ENCODE measurements at regions not wholly inside any gene's neighbourhood (a gene's known extent, or its start where the extent isn't known, plus 50 kb on each side); places are given as distances from the start of the nearest gene placed in this dataset.
"Not testable (repeated sequence)": the region's sequence is repeated elsewhere in the genome, so short reads cannot be mapped to it uniquely, and the experiment has no call there.

DNA sequence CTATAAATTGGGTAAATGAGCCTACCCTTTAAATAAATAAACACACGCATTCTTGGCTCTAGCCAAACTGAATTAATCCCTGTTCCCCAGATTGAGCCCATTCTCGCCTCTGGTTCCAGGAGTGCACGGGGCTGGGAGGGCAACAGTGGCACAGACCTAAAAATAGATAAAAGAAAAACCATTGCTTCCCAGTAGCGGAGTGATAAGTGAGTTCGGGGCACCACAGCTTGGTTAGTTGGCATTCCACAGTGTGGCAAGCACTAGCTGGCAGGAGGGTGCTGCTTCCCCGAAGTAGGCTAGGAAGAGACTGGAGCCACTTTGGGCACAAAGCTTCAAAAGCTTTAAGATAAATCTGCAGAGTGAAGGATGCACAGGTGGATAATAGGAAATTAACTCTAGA is 322.2 kb upstream of the SGCD start:
- DNase-seq, result no peak

DNA sequence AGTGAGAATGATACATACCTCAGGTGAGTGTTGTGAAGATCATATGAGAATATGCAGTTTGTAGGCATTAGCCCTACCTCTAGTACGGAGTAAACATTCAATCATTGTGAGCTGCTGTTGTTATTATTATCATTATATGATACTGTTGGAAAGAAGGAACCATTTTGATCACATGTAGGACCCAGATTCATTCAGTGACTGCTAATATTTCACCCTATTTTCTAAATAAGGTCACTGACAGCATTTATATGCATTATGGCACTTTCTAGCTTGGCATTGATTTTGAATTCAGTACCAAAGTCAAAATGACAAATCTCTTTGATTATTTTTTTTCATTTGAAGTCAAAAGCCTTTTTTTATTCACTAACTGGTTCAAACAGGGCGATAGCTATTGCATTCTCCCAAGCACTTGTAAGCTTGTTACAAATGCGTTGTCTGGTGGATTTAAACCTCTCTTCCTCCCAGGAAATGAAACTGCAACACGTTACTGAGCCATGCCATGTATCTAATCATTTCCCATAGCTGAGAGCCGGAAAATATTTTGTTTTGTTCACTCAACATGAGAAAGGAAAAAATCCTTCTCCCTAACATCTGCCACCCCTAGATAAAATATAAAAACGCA is 320.8 kb upstream of the SGCD start:
- no peak for DNase-seq

DNA sequence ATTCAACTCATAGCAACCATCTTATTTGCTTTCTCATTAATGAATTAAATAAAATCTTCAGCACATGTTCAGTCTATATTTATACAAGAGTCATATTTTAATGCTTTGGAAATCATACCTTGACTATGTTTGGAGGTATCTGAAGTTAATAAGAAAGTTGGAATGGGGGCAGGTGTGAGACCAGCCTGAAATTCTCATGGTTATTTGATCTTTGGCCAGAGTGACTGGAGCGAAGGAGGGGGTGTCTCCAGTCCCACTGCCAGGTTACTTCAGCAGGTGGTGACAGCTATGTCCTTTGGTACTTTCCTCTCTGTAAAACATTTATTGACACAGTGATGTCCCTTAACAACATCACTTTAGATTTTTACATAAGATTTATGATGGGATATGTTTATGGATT is 318.1 kb upstream of the SGCD start:
- no peak for DNase-seq

DNA sequence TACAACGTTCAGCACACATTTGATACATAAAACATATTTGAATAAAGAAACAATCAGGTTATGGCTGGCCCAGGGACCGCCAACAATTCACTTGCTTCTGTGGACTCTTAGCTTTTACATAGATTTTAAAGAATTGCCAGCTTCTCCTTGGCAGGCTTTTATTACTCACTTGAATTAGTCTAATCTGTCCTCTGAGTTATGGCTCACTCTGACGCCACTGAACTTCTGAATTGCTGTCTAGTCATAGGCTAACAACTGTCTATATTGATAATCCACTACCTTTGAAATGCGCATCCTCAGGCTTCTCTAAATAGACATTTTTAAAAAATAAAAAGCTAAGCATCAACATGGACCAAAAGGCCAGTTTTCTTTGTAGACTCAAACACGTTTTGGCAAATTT is 317.4 kb upstream of the SGCD start:
- no peak for DNase-seq

DNA sequence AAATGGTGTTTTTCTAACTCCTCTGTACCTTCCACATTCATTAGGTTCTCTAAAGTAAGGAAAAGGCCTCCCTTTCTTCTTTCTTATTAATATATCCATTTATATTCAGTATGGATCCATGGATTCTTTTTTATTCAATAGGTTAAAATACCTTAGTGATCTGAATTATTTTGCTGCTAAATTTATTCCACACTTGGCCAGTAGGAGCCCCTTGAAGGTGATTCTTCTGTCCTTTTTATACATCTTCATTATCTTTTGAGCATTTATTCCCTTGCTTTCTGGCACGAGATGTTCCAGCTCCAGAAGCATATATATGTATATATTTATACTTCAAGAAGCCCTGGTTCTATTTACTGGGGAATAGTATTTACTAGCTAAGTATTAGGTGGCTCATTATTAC is 311.8 kb upstream of the SGCD start:
- DNase-seq, result no peak

DNA sequence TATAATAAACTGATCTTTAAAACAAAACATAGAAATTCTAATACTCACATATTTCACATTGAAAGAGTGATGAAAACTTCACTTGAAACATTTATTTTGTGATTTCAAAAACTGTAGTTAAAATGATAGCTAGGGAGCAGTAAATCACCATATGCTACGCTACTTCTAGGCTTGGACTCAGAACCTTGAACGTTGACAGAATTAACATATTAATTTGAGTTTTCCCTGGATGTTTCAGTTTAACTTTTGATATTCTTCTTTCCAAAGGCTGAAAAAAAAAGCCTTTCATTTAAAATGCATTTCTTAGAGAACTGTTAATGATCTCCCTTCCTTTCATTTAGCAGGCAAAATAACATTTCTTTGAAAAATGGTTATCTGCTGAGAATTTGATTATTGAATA is 307.8 kb upstream of the SGCD start:
- DNase-seq, result no peak

DNA sequence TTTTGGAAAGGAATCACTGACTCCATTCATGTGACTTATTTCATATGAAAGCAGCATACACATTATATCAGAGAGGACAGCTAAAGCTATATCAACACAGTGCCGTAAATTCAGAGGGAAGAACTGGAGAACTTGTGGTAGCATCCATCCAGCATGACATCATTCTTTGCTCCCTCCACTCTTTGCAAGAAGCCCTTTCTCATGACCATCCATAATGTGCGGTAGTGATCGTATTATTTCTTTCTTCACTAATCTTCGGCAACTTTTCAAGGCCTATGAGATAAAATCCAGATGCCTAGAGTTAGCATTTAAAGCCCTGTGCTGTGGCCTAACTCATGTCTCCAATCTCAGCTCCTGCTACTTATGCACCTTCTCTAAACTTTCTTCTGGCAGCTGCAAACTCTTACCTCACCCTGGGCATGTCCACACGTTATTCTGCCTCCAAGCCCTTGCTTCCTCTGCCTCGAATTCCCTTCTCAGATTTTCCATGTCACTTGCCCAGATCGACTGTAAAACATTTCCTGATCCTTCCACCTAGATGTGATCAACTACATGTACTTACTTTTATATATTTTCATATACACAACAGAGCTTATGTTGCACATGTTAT is 307.3 kb upstream of the SGCD start:
- no peak for DNase-seq

DNA sequence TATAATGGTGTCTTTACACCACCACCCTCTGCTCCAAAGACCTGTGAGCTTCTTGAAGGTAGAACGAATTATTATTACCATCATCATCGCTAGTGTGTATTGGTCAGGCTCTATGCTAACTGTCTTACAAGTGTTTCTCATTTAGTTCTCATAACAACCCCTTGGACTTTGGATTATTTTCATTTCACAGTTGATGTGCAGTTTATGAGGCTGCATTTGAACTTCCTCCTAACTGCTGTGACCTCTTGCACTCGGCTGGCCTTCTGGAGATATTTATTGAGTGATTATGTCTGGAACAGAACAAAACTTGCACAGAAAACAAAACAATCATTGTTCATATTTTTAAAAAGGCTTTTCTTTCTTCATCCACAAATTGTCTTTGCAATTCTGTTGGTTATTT is 306.3 kb upstream of the SGCD start:
- DNase-seq, result no peak

DNA sequence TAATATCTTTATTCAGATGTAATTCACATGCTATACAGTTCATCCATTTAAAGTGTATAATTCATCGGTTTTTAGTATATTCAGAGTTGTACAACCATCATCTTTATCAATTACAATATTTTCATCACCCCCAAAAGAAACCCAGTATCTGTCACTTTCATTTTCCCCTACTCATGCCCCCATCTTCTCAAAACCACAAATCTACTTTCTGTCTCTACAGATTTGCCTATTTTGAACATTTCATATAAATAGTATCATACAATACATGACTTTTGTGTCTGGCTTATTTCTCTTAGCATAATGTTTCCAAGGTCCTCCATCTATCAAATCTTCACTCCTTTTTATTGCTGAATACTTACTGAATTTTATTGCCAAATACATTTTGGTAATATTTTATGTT is 305.1 kb upstream of the SGCD start:
- DNase-seq, result no peak

DNA sequence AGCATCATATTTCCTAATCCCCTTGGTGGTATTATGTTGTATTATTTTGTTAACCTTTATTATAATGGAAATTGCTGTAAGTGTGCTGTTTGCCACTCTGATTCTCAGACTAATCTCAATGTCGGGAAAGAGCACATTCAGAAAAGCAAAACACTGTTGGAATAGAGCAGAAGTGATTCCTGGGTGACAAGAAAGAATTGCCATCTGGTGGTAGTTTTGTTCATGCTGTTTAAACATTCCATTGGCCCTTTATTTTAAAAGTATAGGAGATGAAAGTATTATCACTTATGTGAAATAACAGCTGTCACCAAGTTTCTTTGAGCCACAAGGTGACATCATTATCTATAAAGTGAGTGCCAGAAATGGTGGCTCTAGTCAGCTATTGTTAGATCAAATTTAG is 301.3 kb upstream of the SGCD start:
- DNase-seq, result no peak

DNA sequence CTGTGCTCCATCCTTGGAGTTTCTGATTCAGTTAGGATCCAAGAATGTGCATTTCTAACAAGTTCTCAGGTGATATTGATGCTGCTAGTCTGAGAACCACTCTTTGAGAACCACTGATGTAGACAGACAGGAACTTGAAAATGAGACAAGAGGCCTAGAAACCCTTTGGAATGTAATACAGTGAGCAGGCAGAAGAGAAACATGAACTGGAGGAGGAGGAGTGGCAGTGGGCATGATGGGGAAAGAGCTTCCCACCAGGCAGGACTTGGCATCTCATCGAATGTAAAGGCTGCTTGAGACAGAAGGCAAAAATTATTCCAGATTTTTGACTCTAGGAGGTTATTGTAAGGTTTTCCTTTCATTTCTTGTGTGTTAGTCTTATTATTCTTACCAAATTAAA is 295.8 kb upstream of the SGCD start:
- no peak for DNase-seq

DNA sequence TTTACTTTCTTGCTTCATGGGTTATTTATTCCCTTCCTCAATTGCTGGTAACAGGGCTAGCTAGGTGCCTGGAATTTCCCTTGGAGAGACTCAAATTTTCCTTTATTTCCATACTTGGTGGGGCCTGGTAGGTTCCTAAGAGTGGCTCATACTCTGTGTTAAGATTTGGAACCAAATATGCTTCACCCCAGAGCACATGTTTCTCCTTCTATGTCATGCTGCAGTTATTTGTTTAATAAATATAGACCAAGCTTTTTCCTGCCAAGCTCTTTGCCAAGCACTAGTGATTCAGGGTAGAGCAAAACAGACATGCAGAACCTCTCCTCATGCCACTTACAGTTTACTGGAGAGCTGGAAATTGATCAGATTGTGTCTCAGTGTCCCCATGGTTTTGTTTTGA is 290.3 kb upstream of the SGCD start:
- DNase-seq, result no peak

DNA sequence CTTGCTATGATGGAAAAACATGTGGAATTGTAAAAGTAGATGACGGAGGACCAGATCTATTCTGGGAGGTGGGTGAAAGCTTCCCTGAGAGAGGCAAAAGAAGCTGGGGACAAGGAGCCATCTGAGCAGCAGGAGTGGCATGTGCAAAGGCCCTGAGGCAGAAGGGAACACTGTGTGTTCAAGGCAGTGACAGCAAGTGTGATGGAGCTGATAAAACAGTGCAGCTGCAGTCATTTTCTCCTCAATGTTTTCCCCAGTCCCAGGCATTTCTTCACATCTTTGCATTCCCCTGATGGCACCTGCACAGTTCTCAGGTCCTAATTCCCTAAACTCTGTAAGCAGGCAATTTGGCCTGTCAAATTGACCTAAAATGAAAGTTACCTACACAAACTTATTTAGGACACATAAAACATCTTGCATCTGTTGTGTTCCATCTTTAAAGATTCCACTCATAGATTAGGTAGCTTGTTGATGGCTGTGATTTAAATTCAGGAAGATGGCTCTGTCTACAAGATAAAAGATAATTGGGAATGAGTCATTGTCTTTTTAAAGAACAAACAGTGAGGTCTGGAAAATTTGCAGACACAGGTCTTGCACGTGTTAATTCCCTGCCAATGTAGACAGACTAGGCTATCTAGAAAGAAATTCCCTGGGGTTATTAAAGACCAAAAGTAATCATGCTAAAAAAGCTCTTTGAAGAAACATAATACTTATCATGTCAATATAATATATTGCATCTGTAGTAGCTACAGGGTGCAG is 289.6 kb upstream of the SGCD start:
- DNase-seq, result no peak

DNA sequence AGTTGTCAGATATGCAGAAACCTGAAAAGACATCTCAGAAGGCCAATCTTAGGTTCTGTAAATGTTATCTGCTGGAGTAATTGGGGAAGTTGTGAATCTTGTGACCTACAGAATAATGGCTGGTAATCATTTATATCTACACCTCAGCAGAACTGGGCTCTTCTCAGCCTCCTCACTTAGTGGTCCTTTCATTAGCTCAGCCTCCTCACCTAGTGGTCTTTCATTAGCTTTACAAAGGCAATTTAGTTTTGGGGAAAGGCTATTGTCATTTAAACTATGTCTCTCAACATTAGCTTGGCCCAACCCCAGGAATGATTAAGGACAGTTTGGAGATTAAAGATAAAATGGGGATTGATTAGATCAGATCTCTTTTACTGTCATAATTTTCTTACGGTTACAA is 284.2 kb upstream of the SGCD start:
- no peak for DNase-seq

DNA sequence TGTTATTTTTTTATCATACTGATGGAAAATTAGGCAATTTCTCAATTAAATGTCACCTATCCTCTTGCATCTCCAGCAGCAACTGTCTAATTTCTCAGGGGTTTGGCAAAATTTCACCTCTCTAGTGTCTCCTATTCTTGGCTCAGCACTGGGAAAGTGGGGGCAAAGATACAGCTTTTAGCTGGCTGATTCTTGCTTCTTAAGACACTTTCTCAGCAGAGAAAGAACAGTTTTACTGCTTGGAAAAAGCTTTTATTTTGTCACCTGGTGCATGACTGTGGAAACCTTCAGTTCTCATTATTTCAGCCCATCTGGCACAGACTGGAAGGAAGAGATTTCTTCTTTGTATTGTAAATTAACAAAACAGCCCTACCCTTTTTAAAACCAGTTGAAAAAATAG is 283.6 kb upstream of the SGCD start:
- no peak for DNase-seq

DNA sequence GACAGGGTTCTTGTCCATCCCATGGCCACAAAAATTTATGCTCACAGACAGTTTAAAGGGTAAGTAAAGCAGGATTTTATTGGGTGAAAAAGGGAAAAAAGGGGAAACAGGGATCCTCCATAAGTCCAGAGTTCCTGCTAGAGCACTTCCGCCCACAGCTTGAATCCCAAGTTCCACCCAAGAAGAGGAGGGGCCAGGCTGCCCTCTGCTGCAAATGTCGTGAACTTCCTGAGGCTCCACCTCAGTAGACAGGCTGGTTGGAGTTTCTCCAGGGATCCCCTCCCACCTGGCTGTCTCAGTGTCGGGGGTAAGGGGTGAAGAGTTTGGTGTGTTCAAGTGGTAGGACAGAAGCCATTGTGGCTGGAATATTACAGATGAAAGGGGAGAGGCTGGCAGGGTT is 275.0 kb upstream of the SGCD start:
- no peak for DNase-seq

DNA sequence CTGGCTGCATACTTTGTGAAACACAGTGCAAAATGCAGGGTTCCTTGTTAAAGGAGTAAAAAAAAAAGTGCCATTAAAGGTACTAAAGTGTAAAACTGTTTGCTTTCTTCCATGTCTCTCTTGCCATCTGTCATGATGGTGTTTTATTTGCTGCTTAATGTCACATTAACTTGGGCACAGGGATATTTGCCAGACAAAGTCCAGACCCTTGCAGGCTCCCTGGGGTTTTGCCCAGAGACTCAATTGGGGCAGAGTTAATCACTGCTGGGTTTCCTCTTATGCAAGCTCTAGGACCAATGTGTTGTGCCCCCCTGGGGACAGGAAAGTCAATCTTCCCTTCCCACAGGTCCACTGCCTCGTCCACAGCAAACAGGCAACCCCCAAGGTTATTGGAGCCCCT is 274.3 kb upstream of the SGCD start:
- DNase-seq, result no peak

DNA sequence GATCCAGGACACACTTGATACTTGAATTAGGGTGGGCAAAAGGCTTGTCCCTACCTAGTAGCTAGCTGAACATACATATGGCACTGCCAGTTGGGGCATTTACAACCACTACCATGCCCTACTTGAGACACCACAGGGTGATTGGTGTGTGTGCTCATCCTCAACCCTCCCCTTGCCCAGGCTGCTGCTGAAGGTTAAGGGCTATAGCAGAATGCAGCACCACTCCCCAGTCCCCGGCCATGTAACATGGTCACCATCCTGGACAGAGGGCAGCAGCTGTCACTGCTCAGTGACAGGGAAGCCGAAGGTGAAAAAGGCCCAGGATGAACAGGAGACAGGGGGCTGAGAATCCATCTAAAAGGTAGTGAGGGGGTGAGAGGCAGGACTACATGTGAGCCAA is 273.9 kb upstream of the SGCD start:
- no peak for DNase-seq

DNA sequence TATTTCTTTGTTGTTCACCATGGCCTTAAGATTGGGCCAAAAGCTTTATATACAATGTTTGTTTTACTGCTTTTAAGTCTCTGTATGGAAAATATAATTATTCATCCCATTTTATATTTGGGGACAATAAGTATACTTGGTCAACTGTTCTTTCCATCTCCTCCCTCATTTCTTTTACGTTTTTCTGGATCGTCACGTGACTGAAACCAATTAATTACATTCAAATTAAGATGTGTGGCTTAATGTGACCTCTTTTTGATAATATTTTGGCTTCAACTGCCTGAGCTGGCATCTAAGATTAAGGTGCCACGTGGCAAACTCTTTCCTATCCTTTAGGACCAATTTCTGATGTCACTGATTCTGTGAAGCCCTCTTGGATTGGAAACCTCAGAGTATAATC is 250.1 kb upstream of the SGCD start:
- DNase-seq, result no peak

DNA sequence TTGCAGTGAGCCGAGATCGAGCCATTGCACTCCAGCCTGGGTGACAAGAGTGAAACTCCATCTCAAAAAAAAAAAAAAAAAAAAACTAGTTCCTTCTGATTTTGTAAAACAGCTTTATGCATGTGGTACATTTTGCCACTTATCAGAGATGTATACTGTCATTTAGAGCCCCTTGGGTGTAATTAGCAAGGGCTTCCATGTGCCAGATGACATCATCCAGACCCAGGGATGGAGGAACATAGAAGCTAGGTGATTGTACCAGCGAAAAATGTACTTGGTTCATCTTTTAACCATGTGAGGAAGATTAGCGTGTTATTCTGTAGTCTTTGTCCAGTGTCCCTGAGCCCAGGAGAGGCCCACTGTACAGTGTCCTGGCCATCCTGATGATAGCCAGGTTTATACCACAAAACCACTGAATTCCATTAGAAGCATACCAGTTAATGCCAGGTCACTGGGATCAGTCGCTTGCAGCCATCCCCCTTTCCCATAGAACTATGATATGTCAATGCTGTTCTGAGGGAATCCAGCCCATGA is 239.3 kb upstream of the SGCD start:
- no peak for DNase-seq

DNA sequence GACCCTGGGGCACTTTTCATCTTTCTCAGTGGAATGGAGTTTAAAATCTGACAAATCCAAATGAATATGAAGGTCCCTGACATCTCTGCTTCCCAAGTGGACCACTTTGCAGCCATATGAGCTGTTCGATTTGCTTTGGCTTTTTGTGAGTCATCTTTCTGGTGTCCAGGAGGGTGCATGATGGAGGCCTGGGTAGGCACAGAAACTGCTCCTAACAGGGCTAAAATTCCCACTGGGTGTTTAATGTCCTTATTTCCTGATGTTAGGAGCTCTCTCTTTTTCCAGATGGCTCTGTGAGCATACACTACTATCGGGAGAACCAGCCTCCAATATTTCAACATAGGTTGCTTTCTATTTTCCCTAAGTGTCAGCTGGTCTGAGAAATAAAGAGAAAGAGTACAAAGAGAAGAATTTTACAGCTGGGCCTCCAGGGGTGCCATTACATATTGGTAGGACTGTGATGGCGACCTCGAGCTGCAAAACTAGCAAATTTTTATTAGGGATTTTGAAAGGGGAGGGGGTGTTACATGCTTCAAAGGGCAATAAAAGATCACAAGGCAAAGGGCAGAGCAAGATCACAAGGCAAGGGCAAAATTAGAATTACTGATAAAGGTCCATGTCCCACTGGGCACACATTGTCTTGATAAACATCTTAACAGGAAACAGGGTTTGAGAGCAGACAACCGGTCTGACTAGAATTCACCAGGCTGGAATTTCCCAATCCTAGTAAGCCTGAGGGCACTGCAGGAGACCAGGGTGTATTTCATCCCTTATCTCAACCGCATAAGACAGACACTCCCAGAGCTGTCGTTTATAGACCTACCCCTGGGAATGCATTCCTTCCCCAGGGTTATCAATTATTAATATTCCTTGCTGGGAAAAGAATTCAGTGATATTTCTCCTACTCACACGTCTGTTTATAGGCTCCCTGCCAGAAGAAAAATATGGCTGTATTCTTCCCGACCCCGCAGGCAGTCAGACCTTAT is 236.7 kb upstream of the SGCD start:
- not testable (repeated sequence) for DNase-seq

DNA sequence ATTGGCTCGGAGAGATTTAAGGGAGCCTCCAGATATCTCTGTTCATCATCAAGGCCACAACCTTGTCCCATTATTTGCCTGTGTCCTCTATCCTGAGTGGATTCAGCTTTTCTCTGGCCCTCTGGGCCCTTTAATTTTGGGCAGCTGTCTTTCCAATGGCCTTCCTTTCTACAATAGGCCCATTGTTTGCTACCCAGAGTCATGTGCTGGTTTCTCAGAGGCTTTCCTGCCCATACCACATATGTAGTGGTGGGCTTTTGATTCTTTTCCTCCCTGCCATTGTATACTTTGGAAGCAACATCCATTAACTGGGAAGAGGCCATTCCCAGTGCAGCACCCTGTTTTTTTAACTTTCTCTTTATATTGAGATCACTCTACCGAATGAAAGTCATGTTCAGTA is 233.9 kb upstream of the SGCD start:
- DNase-seq, result no peak

DNA sequence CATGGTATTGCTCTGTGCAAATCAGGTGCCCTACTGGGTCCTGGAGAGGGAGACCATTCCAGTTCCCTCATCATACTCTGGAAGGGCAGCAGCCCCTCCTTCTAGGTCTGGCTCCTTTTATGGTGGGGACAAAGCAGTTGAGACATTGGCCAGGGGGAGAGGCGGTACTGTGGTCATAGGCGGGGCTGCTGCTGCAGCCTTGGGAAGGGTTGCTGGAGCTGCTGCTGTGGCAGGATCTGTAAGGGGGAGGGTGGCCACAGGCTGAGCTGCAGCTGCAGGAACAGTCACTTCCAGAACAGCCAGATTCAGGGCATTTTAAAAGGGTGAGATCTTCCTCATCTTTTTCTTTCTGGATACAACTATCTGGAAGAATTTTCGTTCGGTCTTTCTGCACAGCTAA is 233.0 kb upstream of the SGCD start:
- no peak for DNase-seq
